ENCODE measurements at regions not wholly inside any gene's neighbourhood (a gene's known extent, or its start where the extent isn't known, plus 50 kb on each side); places are given as distances from the start of the nearest gene placed in this dataset.

DNA sequence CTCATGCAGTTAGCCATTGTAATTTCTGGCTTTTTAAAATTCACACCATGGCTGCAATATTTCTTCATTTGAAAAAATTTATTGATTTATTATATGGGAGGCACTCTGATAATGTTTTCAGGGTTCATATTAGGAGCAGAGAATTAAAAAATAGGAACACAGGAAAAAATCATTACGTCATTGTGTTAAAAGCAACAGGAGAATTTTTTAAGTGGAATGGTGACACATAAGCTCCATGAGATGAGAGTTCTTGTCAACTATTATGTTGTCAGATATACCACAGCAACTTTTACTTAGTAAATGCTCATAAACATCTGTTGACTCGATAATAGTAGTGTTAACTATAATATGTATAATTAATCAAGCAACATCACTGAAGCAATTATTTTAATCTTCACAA lies 400.1 kb downstream of the TDRD3 start:
- WGBS (ENCODE audit: insufficient coverage, insufficient replicate concordance, low lambda C conversion rate, missing lambda C conversion rate) = 0% methylated on average over 2 of the region's 2 CpGs
- ChIA-PET RAD21 (ENCODE audit: unreplicated experiment) (no interaction called here), POLR2A (no interaction called here), SMC1A (ENCODE audit: uncharacterized antibody, unreplicated experiment) (no interaction called here), CTCF (no interaction called here)
- Histone ChIP-seq H3K9ac (ENCODE audit: control insufficient read depth, insufficient read depth, low read length) (no peak overlapping the region), H3K27ac (ENCODE audit: control insufficient read depth, insufficient read depth) (no peak overlapping the region), H3K4me1 (ENCODE audit: control insufficient read depth, insufficient read depth, low read length) (no peaks in the 10 kb centered on the region), H3K27me3 (replicated peaks in 1 of 2; ENCODE audit: control insufficient read depth in 2 of 2, insufficient read depth in 2 of 2, low read length in 1 of 2) (no peaks in the 10 kb centered on the region), H2AFZ (ENCODE audit: control insufficient read depth, low read depth, low read length) (no peak overlapping the region), H3K4me2 (ENCODE audit: control insufficient read depth, insufficient read depth) (no peak overlapping the region), H3K9me3 (replicated peaks; ENCODE audit: control insufficient read depth, insufficient read depth, low read length) (no peaks in the 10 kb centered on the region), H3K36me3 (ENCODE audit: control insufficient read depth in 2 of 2, insufficient read depth in 2 of 2, low read length in 1 of 2) (no peaks in the 10 kb centered on the region), H3K4me3 (no peak overlapping the region), H4K20me1 (ENCODE audit: control insufficient read depth, insufficient read depth) (no peaks in the 10 kb centered on the region; the same call in 1 of the 2 replicates), H3K79me2 (ENCODE audit: control insufficient read depth, insufficient read depth, low read length) (no peaks in the 10 kb centered on the region)
- no peak for DNase-seq (ENCODE audit: low read depth, low spot score)
- TF ChIP-seq HDAC2 (IDR thresholded peaks at IDR 0.05) = no peak
- no peak for TF ChIP-seq POU2F2 (IDR thresholded peaks at IDR 0.05; ENCODE audit: borderline replicate concordance, low read depth, low read length)
- TF ChIP-seq, protein P1, sequence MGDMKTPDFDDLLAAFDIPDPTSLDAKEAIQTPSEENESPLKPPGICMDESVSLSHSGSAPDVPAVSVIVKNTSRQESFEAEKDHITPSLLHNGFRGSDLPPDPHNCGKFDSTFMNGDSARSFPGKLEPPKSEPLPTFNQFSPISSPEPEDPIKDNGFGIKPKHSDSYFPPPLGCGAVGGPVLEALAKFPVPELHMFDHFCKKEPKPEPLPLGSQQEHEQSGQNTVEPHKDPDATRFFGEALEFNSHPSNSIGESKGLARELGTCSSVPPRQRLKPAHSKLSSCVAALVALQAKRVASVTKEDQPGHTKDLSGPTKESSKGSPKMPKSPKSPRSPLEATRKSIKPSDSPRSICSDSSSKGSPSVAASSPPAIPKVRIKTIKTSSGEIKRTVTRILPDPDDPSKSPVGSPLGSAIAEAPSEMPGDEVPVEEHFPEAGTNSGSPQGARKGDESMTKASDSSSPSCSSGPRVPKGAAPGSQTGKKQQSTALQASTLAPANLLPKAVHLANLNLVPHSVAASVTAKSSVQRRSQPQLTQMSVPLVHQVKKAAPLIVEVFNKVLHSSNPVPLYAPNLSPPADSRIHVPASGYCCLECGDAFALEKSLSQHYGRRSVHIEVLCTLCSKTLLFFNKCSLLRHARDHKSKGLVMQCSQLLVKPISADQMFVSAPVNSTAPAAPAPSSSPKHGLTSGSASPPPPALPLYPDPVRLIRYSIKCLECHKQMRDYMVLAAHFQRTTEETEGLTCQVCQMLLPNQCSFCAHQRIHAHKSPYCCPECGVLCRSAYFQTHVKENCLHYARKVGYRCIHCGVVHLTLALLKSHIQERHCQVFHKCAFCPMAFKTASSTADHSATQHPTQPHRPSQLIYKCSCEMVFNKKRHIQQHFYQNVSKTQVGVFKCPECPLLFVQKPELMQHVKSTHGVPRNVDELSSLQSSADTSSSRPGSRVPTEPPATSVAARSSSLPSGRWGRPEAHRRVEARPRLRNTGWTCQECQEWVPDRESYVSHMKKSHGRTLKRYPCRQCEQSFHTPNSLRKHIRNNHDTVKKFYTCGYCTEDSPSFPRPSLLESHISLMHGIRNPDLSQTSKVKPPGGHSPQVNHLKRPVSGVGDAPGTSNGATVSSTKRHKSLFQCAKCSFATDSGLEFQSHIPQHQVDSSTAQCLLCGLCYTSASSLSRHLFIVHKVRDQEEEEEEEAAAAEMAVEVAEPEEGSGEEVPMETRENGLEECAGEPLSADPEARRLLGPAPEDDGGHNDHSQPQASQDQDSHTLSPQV (IDR thresholded peaks at IDR 0.05) = no peak
- no peak for TF ChIP-seq BCL11A (IDR thresholded peaks at IDR 0.05; ENCODE audit: low read depth, low read length)
- TF ChIP-seq JUND (IDR thresholded peaks at IDR 0.05; ENCODE audit: low read depth, low read length) = no peak
- TF ChIP-seq STAT1 (conservative IDR thresholded peaks at IDR 0.05) = no peak
- TF ChIP-seq PML (IDR thresholded peaks at IDR 0.05; ENCODE audit: low read length) = no peak
- no peak for TF ChIP-seq CREM (IDR thresholded peaks at IDR 0.05; ENCODE audit: low read depth)
- TF ChIP-seq FOXK2 (IDR thresholded peaks at IDR 0.05) = no peak
- TF ChIP-seq SIX5 (IDR thresholded peaks at IDR 0.05; ENCODE audit: low read depth, low read length, severe bottlenecking) = no peak
- no peak for TF ChIP-seq KDM1A (IDR thresholded peaks at IDR 0.05; ENCODE audit: borderline replicate concordance)
- no peak for TF ChIP-seq CHD1 (IDR thresholded peaks at IDR 0.05; ENCODE audit: low read depth, low read length)
- TF ChIP-seq, protein P2, sequence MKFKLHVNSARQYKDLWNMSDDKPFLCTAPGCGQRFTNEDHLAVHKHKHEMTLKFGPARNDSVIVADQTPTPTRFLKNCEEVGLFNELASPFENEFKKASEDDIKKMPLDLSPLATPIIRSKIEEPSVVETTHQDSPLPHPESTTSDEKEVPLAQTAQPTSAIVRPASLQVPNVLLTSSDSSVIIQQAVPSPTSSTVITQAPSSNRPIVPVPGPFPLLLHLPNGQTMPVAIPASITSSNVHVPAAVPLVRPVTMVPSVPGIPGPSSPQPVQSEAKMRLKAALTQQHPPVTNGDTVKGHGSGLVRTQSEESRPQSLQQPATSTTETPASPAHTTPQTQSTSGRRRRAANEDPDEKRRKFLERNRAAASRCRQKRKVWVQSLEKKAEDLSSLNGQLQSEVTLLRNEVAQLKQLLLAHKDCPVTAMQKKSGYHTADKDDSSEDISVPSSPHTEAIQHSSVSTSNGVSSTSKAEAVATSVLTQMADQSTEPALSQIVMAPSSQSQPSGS (IDR thresholded peaks at IDR 0.05; ENCODE audit: low read length) = no peak
- TF ChIP-seq RBBP5 (conservative IDR thresholded peaks at IDR 0.05) = no peak
- no peak for TF ChIP-seq HCFC1 (IDR thresholded peaks at IDR 0.05; ENCODE audit: low read length)
- in situ Hi-C loops (cut with MboI) (no loop called here), intact Hi-C loops (cut with micrococcal nuclease; ENCODE audit: unreplicated experiment) (no loop called here)
- BruUV-seq (replicated peaks) = no TSS peak
- no peak for FAIRE-seq
- no peak for ATAC-seq

Measured in GM12878 (cell line).